BJ (cell line): ENCODE measurements at regions not wholly inside any gene's neighbourhood (a gene's known extent, or its start where the extent isn't known, plus 50 kb on each side); places are given as distances from the start of the nearest gene placed in this dataset.

Experiments used
- CTCF ChIA-PET: fragments of 350-600 bp; formaldehyde crosslinking; extraction: SDS; loops from one replicate; lab custom pipeline; 2021; ENCODE audit warnings: antibody characterized with exemption, inconsistent platforms; lab: Yijun Ruan, JAX
- POLR2A ChIA-PET: fragments of 300-600 bp; sonication (Branson Sonifier 250); formaldehyde crosslinking; extraction: SDS; loops from one replicate; lab custom pipeline; 2021; ENCODE audit warnings: antibody characterized with exemption; lab: Charles Lee
- DNase-seq: peaks from one replicate; pipeline ENCODE4 v3.0.0-alpha.2; 2011; ENCODE audit warnings: low read depth
- H3K27me3 ChIP-seq: 2 replicates; pipeline ENCODE4 v1.6.0; 2011; ENCODE audit warnings: low read length; ENCODE audit not compliant: control insufficient read depth, insufficient read depth
- H3K36me3 ChIP-seq: 2 replicates; pipeline ENCODE4 v1.5.1; 2011; ENCODE audit warnings: low read length; ENCODE audit not compliant: control insufficient read depth, insufficient read depth
- H3K4me3 ChIP-seq: 2 replicates; pipeline ENCODE4 v1.5.1; 2011; ENCODE audit warnings: low read depth, mild to moderate bottlenecking, control low read depth, low read length
- TF ChIP-seq, protein P1 (sequence below): IDR thresholded peaks from 2 replicates; pipeline ENCODE4 v1.5.1; 2011; ENCODE audit warnings: low read depth, mild to moderate bottlenecking, control low read depth, inconsistent platforms, low read length, moderate library complexity; ENCODE audit not compliant: insufficient read depth

DNA sequence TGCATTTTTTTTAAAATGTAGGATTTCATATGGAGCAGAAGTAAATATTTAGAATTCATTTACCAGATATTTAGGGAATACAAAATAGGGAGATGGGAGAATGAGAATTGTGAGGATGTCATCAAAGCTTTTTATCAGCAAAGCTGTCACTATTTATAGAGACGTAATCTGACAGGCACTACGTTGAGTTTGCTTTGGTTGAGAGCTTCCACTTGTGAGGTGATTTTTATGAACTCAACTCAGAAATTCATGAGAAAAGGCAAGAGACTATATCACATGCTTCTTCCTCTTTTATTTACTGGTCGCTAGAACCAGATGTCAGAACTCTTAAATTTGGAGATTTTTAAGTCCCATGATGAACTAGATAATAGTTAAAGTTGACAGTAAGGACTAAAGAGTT, 211.2 kb downstream of the GBA3 start:
- Histone ChIP-seq H3K27me3 (no peaks in the 10 kb centered on the region), H3K4me3 (no peak overlapping the region), H3K36me3 (no peaks in the 10 kb centered on the region)
- ChIA-PET POLR2A (no interaction called here), CTCF (interaction anchor here (1.6 kb wide), 1 partner anchor 9 kb away, joined by 3 read pairs; no protein-coding TSS in a partner anchor)
- DNase-seq: no peak
- TF ChIP-seq, protein P1, sequence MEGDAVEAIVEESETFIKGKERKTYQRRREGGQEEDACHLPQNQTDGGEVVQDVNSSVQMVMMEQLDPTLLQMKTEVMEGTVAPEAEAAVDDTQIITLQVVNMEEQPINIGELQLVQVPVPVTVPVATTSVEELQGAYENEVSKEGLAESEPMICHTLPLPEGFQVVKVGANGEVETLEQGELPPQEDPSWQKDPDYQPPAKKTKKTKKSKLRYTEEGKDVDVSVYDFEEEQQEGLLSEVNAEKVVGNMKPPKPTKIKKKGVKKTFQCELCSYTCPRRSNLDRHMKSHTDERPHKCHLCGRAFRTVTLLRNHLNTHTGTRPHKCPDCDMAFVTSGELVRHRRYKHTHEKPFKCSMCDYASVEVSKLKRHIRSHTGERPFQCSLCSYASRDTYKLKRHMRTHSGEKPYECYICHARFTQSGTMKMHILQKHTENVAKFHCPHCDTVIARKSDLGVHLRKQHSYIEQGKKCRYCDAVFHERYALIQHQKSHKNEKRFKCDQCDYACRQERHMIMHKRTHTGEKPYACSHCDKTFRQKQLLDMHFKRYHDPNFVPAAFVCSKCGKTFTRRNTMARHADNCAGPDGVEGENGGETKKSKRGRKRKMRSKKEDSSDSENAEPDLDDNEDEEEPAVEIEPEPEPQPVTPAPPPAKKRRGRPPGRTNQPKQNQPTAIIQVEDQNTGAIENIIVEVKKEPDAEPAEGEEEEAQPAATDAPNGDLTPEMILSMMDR: no peak

DNA sequence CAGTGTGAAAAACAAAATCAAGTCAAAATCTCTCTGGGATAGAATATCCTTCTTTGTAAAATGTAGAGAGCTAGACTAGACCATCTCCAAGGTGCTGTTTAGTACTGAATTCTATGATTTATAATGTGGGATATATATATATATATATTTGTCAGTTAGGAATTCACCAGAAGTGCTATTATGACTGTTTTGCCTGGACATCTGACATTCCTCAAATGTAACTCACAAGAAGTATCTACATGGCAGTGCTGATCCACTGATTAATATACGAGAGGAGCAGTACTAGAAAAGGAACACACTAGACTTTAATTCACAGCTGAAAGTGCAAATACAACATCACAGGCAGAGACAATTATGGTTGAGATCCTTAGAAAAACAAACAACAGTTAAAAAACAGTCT, 208.9 kb downstream of the GBA3 start:
- Histone ChIP-seq H3K36me3 (no peaks in the 10 kb centered on the region), H3K4me3 (no peak overlapping the region), H3K27me3 (no peaks in the 10 kb centered on the region)
- TF ChIP-seq, protein P1: no peak
- DNase-seq: no peak
- POLR2A ChIA-PET: no interaction called here
- CTCF ChIA-PET: no interaction called here

DNA sequence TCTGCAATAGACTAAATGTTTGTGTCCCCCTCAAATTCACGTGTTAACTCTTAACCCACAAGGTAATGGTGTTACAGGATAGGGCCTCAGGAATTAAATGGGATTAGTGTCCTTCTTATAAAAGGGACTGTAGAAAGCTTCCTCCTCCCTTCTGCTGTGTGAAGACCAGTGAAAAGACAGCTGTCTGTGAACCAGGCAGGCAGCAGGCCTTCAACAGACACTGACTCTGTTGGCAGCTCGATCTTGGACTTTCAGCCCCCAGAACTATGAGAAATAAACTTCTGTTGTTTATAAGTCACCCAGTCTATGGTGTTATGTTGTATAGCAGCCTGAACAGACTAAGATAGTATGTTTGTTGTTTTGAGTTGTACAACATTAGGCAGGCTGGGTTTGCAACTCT, 208.1 kb downstream of the GBA3 start:
- Histone ChIP-seq H3K4me3 (no peak overlapping the region), H3K36me3 (no peaks in the 10 kb centered on the region), H3K27me3 (no peaks in the 10 kb centered on the region)
- ChIA-PET POLR2A (no interaction called here), CTCF (no interaction called here)
- TF ChIP-seq, protein P1: no peak
- DNase-seq: no peak

DNA sequence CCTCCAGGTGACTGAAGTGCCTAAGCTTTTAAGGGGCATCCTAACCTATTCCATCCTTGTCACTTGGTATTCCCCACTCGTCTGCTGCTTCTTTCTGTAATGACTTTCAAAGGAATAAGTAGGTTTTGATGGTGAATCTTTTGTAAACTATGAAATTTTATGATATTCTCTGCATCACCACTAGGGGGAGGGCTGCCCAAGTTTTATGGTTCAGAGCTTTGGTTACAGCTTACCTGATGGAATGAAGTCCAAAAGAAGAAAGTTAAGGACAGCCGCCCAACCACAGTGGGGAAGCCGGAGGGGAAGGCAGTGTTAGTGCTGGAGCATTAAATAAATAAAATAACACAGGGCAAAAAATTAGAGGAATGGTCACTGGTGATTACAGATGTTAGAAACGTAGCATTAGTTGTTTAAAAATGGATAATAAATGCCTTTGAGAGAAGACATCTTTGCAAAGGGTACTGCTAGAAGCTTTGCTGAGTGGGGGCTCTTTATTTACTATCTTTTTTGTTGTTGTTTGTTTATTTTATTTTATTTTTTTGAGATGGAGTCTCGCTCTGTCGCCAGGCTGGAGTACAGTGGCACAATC, 204.9 kb downstream of the GBA3 start:
- ChIA-PET CTCF (interaction anchor here (0.7 to 1.8 kb wide), 18 partner anchors 8 to 1421 kb away, joined by 3 to 9 read pairs (median 3); no protein-coding TSS in a partner anchor), POLR2A (no interaction called here)
- no peak for DNase-seq
- no peak overlapping the region for H3K4me3 ChIP-seq
- TF ChIP-seq, protein P1: peak; percentile 77
- H3K36me3 ChIP-seq: no peaks in the 10 kb centered on the region
- no peaks in the 10 kb centered on the region for H3K27me3 ChIP-seq

DNA sequence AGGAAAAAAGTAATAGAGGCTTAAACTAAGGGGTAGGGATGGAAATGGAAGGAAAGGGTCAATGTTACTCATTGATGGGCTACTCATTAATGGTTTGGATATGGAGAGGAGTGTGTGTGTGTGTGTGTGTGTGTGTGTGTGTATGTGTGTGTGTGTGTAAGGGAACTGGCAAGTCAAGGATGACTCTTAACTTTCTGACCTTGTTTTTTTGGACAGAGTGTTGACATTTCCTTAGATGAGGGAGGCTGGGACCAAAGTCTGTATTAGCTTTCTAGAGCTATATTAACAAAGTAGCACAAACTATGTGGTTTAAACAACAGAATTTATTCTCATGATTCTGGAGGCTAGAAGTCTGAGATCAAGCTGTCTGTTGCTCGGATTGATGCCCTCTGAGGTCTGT, 202.7 kb downstream of the GBA3 start:
- H3K27me3 ChIP-seq: no peaks in the 10 kb centered on the region
- TF ChIP-seq, protein P1: no peak
- DNase-seq: no peak
- H3K36me3 ChIP-seq: no peaks in the 10 kb centered on the region
- ChIA-PET POLR2A (no interaction called here), CTCF (interaction anchor here (1.4 kb wide), 1 partner anchor 9 kb away, joined by 3 read pairs; no protein-coding TSS in a partner anchor)
- no peak overlapping the region for H3K4me3 ChIP-seq
